B cell (primary cell): ENCODE measurements at regions not wholly inside any gene's neighbourhood (a gene's known extent, or its start where the extent isn't known, plus 50 kb on each side); places are given as distances from the start of the nearest gene placed in this dataset.

Source experiments
- EZH2 ChIP-seq: IDR thresholded peaks from 2 replicates; pipeline ENCODE4 v1.6.1; 2012; ENCODE audit warnings: borderline replicate concordance, low read depth, mild to moderate bottlenecking, moderate library complexity, low read length; ENCODE audit not compliant: insufficient read depth, poor library complexity, severe bottlenecking
- TF ChIP-seq, protein P1 (sequence below): fragments of 200-600 bp; IDR thresholded peaks from one replicate; pipeline ENCODE4 v1.8.0; 2022; ENCODE audit warnings: antibody characterized with exemption, mild to moderate bottlenecking

DNA sequence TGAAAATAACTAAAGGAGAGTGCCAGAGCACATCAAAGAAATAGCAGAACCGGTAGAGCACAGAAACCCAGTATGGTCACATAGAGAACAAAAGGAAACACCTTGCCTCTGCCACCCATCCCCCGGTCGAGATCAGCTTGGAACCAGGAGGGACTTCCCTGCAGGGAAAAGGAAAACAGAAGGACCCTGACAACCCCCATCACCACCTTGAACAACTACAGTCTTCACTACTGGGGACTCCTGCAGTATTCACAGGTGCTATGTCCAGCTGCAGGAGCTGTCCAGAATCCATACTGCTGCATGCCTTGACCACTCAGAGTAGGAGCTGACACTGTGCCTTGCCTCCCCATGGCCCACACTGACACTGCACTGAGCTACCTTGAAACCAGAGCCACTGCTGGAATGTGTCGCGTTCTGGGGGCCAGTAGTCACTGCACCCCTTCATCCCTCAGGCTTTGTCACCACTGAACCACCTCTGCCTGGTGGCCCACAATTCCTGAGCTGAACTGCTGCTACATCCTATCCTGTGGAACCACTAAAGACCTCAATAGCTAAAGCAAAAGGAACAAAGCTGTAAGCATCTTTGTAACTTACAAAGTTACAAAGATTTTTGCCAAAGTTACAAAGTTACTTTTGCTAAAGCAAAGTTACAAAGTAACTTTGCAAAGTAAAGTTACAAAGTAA, 66.8 kb downstream of the TRIL start:
- TF ChIP-seq, protein P1, sequence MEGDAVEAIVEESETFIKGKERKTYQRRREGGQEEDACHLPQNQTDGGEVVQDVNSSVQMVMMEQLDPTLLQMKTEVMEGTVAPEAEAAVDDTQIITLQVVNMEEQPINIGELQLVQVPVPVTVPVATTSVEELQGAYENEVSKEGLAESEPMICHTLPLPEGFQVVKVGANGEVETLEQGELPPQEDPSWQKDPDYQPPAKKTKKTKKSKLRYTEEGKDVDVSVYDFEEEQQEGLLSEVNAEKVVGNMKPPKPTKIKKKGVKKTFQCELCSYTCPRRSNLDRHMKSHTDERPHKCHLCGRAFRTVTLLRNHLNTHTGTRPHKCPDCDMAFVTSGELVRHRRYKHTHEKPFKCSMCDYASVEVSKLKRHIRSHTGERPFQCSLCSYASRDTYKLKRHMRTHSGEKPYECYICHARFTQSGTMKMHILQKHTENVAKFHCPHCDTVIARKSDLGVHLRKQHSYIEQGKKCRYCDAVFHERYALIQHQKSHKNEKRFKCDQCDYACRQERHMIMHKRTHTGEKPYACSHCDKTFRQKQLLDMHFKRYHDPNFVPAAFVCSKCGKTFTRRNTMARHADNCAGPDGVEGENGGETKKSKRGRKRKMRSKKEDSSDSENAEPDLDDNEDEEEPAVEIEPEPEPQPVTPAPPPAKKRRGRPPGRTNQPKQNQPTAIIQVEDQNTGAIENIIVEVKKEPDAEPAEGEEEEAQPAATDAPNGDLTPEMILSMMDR = no peak
- TF ChIP-seq EZH2 = no peak
